Gastrocnemius medialis (tissue), 4 donors: ENCODE measurements at regions not wholly inside any gene's neighbourhood (a gene's known extent, or its start where the extent isn't known, plus 50 kb on each side); places are given as distances from the start of the nearest gene placed in this dataset.

Experiments used
- ATAC-seq, 2 donors: fragments of 150-250 bp; one replicate each; pipeline ENCODE4 v1.9.1; 2016
- DNase-seq, 2 donors: peaks; one replicate each; pipeline ENCODE4 v3.0.0-alpha.2; 2019
- H3K27ac ChIP-seq, 4 donors: fragments of 200-600 bp; sonication (generic); 1 replicate in 1 of 4; 2 replicates in 3 of 4; pipeline ENCODE4 v1.5.1; 2016 to 2018; ENCODE audit warnings: mild to moderate bottlenecking in 2 of 4, moderate library complexity in 1 of 4
- H3K27me3 ChIP-seq, 3 donors: fragments of 200-600 bp; sonication (generic) in 2 of 3; 1 replicate in 1 of 3; 2 replicates in 2 of 3; pipeline versions ENCODE4 v1.5.1 to v1.6.0; 2016 to 2019; ENCODE audit warnings: mild to moderate bottlenecking in 1 of 3, moderate library complexity in 1 of 3
- H3K36me3 ChIP-seq, 2 donors: fragments of 200-600 bp; sonication (generic) in 1 of 2; one replicate each; pipeline ENCODE4 v1.5.1; 2017 to 2018
- H3K4me1 ChIP-seq, 2 donors: fragments of 200-600 bp; sonication (generic) in 1 of 2; one replicate each; pipeline ENCODE4 v1.5.1; 2016 to 2017; ENCODE audit warnings: mild to moderate bottlenecking in 2 of 2
- H3K4me3 ChIP-seq, 4 donors: fragments of 200-600 bp; sonication (generic) in 3 of 4; 1 replicate in 1 of 4; 2 replicates in 3 of 4; pipeline ENCODE4 v1.5.1; 2016 to 2019; ENCODE audit warnings: mild to moderate bottlenecking in 2 of 4
- H3K9me3 ChIP-seq, 3 donors: fragments of 200-600 bp; sonication (generic) in 2 of 3; 1 replicate in 1 of 3; 2 replicates in 2 of 3; pipeline ENCODE4 v1.5.1; 2016 to 2019
- CTCF ChIP-seq, 5 experiments: fragments of 450-650 bp in 3 of 5; fragments of 200-600 bp in 2 of 5; sonication (generic) in 2 of 5; IDR thresholded peaks in 4 of 5; conservative IDR thresholded peaks in 1 of 5; 1 replicate in 4 of 5; 2 replicates in 1 of 5; pipeline ENCODE4 v1.5.1; 2016 to 2019; ENCODE audit warnings: antibody characterized with exemption in 5 of 5, mild to moderate bottlenecking in 3 of 5, moderate library complexity in 3 of 5
- POLR2A ChIP-seq, 2 donors: fragments of 450-650 bp; IDR thresholded peaks; one replicate each; pipeline ENCODE4 v1.6.1; 2017; ENCODE audit warnings: antibody characterized with exemption in 2 of 2, mild to moderate bottlenecking in 2 of 2, moderate library complexity in 2 of 2
- in situ Hi-C, 4 donors: fragments of 200-750 bp; cut with MboI; loops; one replicate each; pipeline versions ENCODE4 v1.15.0 to v1.8.0; 2017; ENCODE audit warnings: low sequenced_read_pairs in 4 of 4
- intact Hi-C: fragments of 100-400 bp; cut with DNase I; formaldehyde crosslinking; loops from one replicate; pipeline ENCODE4 v1.15.1; 2023; ENCODE audit warnings: low total_unique reads

GRCh38 chr16:26708428-26708827 is 358.3 kb upstream of the C16orf82 start:
- Histone ChIP-seq H3K36me3 (no peaks in the 10 kb centered on the region), H3K9me3 (no peaks in the 10 kb centered on the region), H3K4me1 (no peaks in the 10 kb centered on the region), H3K4me3 (no peak overlapping the region), H3K27me3 (no peaks in the 10 kb centered on the region), H3K27ac (no peak overlapping the region)
- in situ Hi-C loops = no loop called here
- no peak for DNase-seq
- intact Hi-C loops = no loop called here
- TF ChIP-seq POLR2A (IDR thresholded peaks at IDR 0.05) (no peak), CTCF (IDR thresholded peaks at IDR 0.05 in 4 of 5, conservative IDR thresholded peaks at IDR 0.05 in 1 of 5) (no peak)
- no peak for ATAC-seq

GRCh38 chr16:26709175-26709574 is 357.6 kb upstream of the C16orf82 start:
- TF ChIP-seq POLR2A (IDR thresholded peaks at IDR 0.05) = no peak
- no peak for TF ChIP-seq CTCF (IDR thresholded peaks at IDR 0.05 in 4 of 5, conservative IDR thresholded peaks at IDR 0.05 in 1 of 5)
- Histone ChIP-seq H3K27me3 (no peaks in the 10 kb centered on the region), H3K4me1 (no peaks in the 10 kb centered on the region), H3K4me3 (no peak overlapping the region), H3K27ac (no peak overlapping the region), H3K36me3 (no peaks in the 10 kb centered on the region), H3K9me3 (no peaks in the 10 kb centered on the region)
- in situ Hi-C loops (no loop called here), intact Hi-C loops (no loop called here)
- DNase-seq (no peak), ATAC-seq (no peak)

- H3K36me3 ChIP-seq = no peaks in the 10 kb centered on the region
- H3K9me3 ChIP-seq = no peaks in the 10 kb centered on the region
- in situ Hi-C loops (no loop called here), intact Hi-C loops (no loop called here)
- no peak overlapping the region for H3K27ac ChIP-seq
- no peak overlapping the region for H3K4me3 ChIP-seq
- ATAC-seq (no peak), DNase-seq (no peak)
- H3K4me1 ChIP-seq = no peaks in the 10 kb centered on the region
- no peaks in the 10 kb centered on the region for H3K27me3 ChIP-seq
- TF ChIP-seq POLR2A (IDR thresholded peaks at IDR 0.05) = no peak
- TF ChIP-seq CTCF (IDR thresholded peaks at IDR 0.05 in 4 of 5, conservative IDR thresholded peaks at IDR 0.05 in 1 of 5) = no peak
These were observed 357.0 kb upstream of the C16orf82 start for GRCh38 chr16:26709754-26710153.

GRCh38 chr16:26710450-26710849 is 356.3 kb upstream of the C16orf82 start:
- H3K9me3 ChIP-seq = no peaks in the 10 kb centered on the region
- no peak for TF ChIP-seq CTCF (IDR thresholded peaks at IDR 0.05 in 4 of 5, conservative IDR thresholded peaks at IDR 0.05 in 1 of 5)
- no peak for TF ChIP-seq POLR2A (IDR thresholded peaks at IDR 0.05)
- H3K4me3 ChIP-seq = no peak overlapping the region
- H3K27ac ChIP-seq = no peak overlapping the region
- no peaks in the 10 kb centered on the region for H3K4me1 ChIP-seq
- H3K36me3 ChIP-seq = no peaks in the 10 kb centered on the region
- H3K27me3 ChIP-seq = no peaks in the 10 kb centered on the region
- ATAC-seq (no peak), DNase-seq (no peak)
- in situ Hi-C loops (no loop called here), intact Hi-C loops (no loop called here)

GRCh38 chr16:26712876-26713275 is 353.9 kb upstream of the C16orf82 start:
- in situ Hi-C loops = no loop called here
- no peak for TF ChIP-seq CTCF (IDR thresholded peaks at IDR 0.05 in 4 of 5, conservative IDR thresholded peaks at IDR 0.05 in 1 of 5)
- no peak for TF ChIP-seq POLR2A (IDR thresholded peaks at IDR 0.05)
- no peaks in the 10 kb centered on the region for H3K27me3 ChIP-seq
- no peak overlapping the region for H3K27ac ChIP-seq
- H3K4me3 ChIP-seq = no peak overlapping the region
- H3K36me3 ChIP-seq = no peaks in the 10 kb centered on the region
- no peaks in the 10 kb centered on the region for H3K9me3 ChIP-seq
- intact Hi-C loops = no loop called here
- DNase-seq (no peak), ATAC-seq (no peak)
- H3K4me1 ChIP-seq = no peaks in the 10 kb centered on the region
